ENCODE measurements at regions not wholly inside any gene's neighbourhood (a gene's known extent, or its start where the extent isn't known, plus 50 kb on each side); places are given as distances from the start of the nearest gene placed in this dataset.

GRCh38 chr11:95339086-95339901 lies 108.3 kb upstream of the SESN3 start:
- DNase-seq = no peak
- Histone ChIP-seq H3K4me1 (ENCODE audit: control insufficient read depth, insufficient read depth, low read length) (peaks cover 14% of the 10 kb centered on the region), H3K9me3 (ENCODE audit: control insufficient read depth, low read length) (no peaks in the 10 kb centered on the region), H3K27ac (ENCODE audit: low read length) (peak overlapping the region; percentile 43), H3K27me3 (ENCODE audit: control insufficient read depth, insufficient read depth) (no peaks in the 10 kb centered on the region), H3K4me3 (ENCODE audit: low read length) (no peak overlapping the region)
- no peak for ATAC-seq
- intact Hi-C loops (cut with DNase I) = loop anchor here in 1 of 4 donors (10.0 kb wide), 1 partner anchor 104 kb away; the partner anchor contains the start of gene SESN3
- WGBS = 34% methylated on average over 4 of the region's 4 CpGs

- H3K4me3 ChIP-seq (ENCODE audit: low read length) = no peak overlapping the region
- WGBS = 16% methylated on average over 4 of the region's 4 CpGs
- H3K27me3 ChIP-seq (ENCODE audit: control insufficient read depth, insufficient read depth) = no peaks in the 10 kb centered on the region
- intact Hi-C loops (cut with DNase I) = loop anchor here in 1 of 4 donors (10.0 kb wide), 1 partner anchor 104 kb away; the partner anchor contains the start of gene SESN3
- H3K27ac ChIP-seq (ENCODE audit: low read length) = peak overlapping the region; percentile 43
- H3K9me3 ChIP-seq (ENCODE audit: control insufficient read depth, low read length) = no peaks in the 10 kb centered on the region
- ATAC-seq (peak; percentile 90 to 92), DNase-seq (peak; percentile 72 to 81 (median 79))
- H3K4me1 ChIP-seq (ENCODE audit: control insufficient read depth, insufficient read depth, low read length) = peaks cover 14% of the 10 kb centered on the region
Observed at GRCh38 chr11:95338430-95338991, 107.5 kb upstream of the SESN3 start.

- Histone ChIP-seq H3K4me1 (ENCODE audit: control insufficient read depth, insufficient read depth, low read length) (peaks cover 14% of the 10 kb centered on the region), H3K4me3 (ENCODE audit: low read length) (no peak overlapping the region), H3K27me3 (ENCODE audit: control insufficient read depth, insufficient read depth) (no peaks in the 10 kb centered on the region), H3K9me3 (ENCODE audit: control insufficient read depth, low read length) (no peaks in the 10 kb centered on the region), H3K27ac (ENCODE audit: low read length) (peak overlapping the region; percentile 43)
- DNase-seq (no peak), ATAC-seq (peak; percentile 4 to 21)
- intact Hi-C loops (cut with DNase I) = loop anchor here in 1 of 4 donors (10.0 kb wide), 1 partner anchor 103 kb away; the partner anchor contains the start of gene SESN3
- WGBS = 56% methylated on average over 2 of the region's 2 CpGs
Observed at GRCh38 chr11:95337972-95338429, 107.0 kb upstream of the SESN3 start.

GRCh38 chr11:95337175-95337957 lies 106.4 kb upstream of the SESN3 start:
- H3K9me3 ChIP-seq (ENCODE audit: control insufficient read depth, low read length) = no peaks in the 10 kb centered on the region
- H3K27ac ChIP-seq (ENCODE audit: low read length) = peak overlapping the region; percentile 43
- 17% methylated on average over 14 of the region's 14 CpGs for WGBS
- no peaks in the 10 kb centered on the region for H3K27me3 ChIP-seq (ENCODE audit: control insufficient read depth, insufficient read depth)
- DNase-seq (peak; percentile 71 to 93 (median 89)), ATAC-seq (peak; percentile 75 to 83)
- peaks cover 14% of the 10 kb centered on the region for H3K4me1 ChIP-seq (ENCODE audit: control insufficient read depth, insufficient read depth, low read length)
- H3K4me3 ChIP-seq (ENCODE audit: low read length) = peak overlapping the region; percentile 7
- intact Hi-C loops (cut with DNase I) = loop anchor here in 1 of 4 donors (10.0 kb wide), 1 partner anchor 103 kb away; the partner anchor contains the start of gene SESN3

- peaks cover 14% of the 10 kb centered on the region for H3K4me1 ChIP-seq (ENCODE audit: control insufficient read depth, insufficient read depth, low read length)
- WGBS = 95% methylated on average over 3 of the region's 3 CpGs
- no peaks in the 10 kb centered on the region for H3K9me3 ChIP-seq (ENCODE audit: control insufficient read depth, low read length)
- intact Hi-C loops (cut with DNase I) = loop anchor here in 1 of 4 donors (10.0 kb wide), 1 partner anchor 101 kb away; the partner anchor contains the start of gene SESN3
- H3K27ac ChIP-seq (ENCODE audit: low read length) = no peak overlapping the region
- no peak for DNase-seq
- no peaks in the 10 kb centered on the region for H3K27me3 ChIP-seq (ENCODE audit: control insufficient read depth, insufficient read depth)
- ATAC-seq = no peak
- H3K4me3 ChIP-seq (ENCODE audit: low read length) = no peak overlapping the region
Observed at GRCh38 chr11:95335989-95336388, 105.0 kb upstream of the SESN3 start.

GRCh38 chr11:95331161-95331560 lies 100.2 kb upstream of the SESN3 start:
- no peaks in the 10 kb centered on the region for H3K9me3 ChIP-seq (ENCODE audit: control insufficient read depth, low read length)
- intact Hi-C loops (cut with DNase I) = loop anchor here in 1 of 4 donors (10.0 kb wide), 1 partner anchor 96 kb away; the partner anchor contains the start of gene SESN3
- WGBS = 71% methylated on average over 1 of the region's 1 CpG

GRCh38 chr11:95330302-95330701 lies 99.3 kb upstream of the SESN3 start:
- WGBS = 77% methylated on average over 1 of the region's 1 CpG
- H3K4me3 ChIP-seq (ENCODE audit: low read length) = no peak overlapping the region
- no peaks in the 10 kb centered on the region for H3K9me3 ChIP-seq (ENCODE audit: control insufficient read depth, low read length)
- intact Hi-C loops (cut with DNase I) = loop anchor here in 1 of 4 donors (10.0 kb wide), 1 partner anchor 96 kb away; the partner anchor contains the start of gene SESN3
- H3K27ac ChIP-seq (ENCODE audit: low read length) = no peak overlapping the region
- ATAC-seq (no peak), DNase-seq (no peak)
- H3K4me1 ChIP-seq (ENCODE audit: control insufficient read depth, insufficient read depth, low read length) = no peaks in the 10 kb centered on the region
- H3K27me3 ChIP-seq (ENCODE audit: control insufficient read depth, insufficient read depth) = no peaks in the 10 kb centered on the region

More at GRCh38 chr11:95331161-95331560, 100.2 kb upstream of the SESN3 start:
- Histone ChIP-seq H3K4me3 (ENCODE audit: low read length) (no peak overlapping the region), H3K4me1 (ENCODE audit: control insufficient read depth, insufficient read depth, low read length) (no peaks in the 10 kb centered on the region), H3K27ac (ENCODE audit: low read length) (no peak overlapping the region), H3K27me3 (ENCODE audit: control insufficient read depth, insufficient read depth) (no peaks in the 10 kb centered on the region)
- ATAC-seq (no peak), DNase-seq (no peak)

GRCh38 chr11:95327273-95327948 lies 96.4 kb upstream of the SESN3 start:
- Histone ChIP-seq H3K4me3 (ENCODE audit: low read length) (no peak overlapping the region), H3K27me3 (ENCODE audit: control insufficient read depth, insufficient read depth) (no peaks in the 10 kb centered on the region), H3K27ac (ENCODE audit: low read length) (no peak overlapping the region), H3K9me3 (ENCODE audit: control insufficient read depth, low read length) (no peaks in the 10 kb centered on the region), H3K4me1 (ENCODE audit: control insufficient read depth, insufficient read depth, low read length) (no peaks in the 10 kb centered on the region)
- intact Hi-C loops (cut with DNase I) = no loop called here
- no peak for DNase-seq
- whole genome bisulfite sequencing = 59% methylated on average over 2 of the region's 2 CpGs
- ATAC-seq = no peak

GRCh38 chr11:95325777-95326258 lies 94.8 kb upstream of the SESN3 start:
- intact Hi-C loops (cut with DNase I) = no loop called here
- H3K27ac ChIP-seq (ENCODE audit: low read length) = no peak overlapping the region
- H3K27me3 ChIP-seq (ENCODE audit: control insufficient read depth, insufficient read depth) = no peaks in the 10 kb centered on the region
- WGBS = 78% methylated on average over 8 of the region's 8 CpGs
- H3K4me1 ChIP-seq (ENCODE audit: control insufficient read depth, insufficient read depth, low read length) = no peaks in the 10 kb centered on the region
- no peak overlapping the region for H3K4me3 ChIP-seq (ENCODE audit: low read length)
- no peaks in the 10 kb centered on the region for H3K9me3 ChIP-seq (ENCODE audit: control insufficient read depth, low read length)
- DNase-seq (no peak), ATAC-seq (peak in 1 of 2 donors; percentile 13)

- H3K27me3 ChIP-seq (ENCODE audit: control insufficient read depth, insufficient read depth) = no peaks in the 10 kb centered on the region
- 86% methylated on average over 1 of the region's 1 CpG for WGBS
- no peak overlapping the region for H3K27ac ChIP-seq (ENCODE audit: low read length)
- intact Hi-C loops (cut with DNase I) = no loop called here
- H3K4me3 ChIP-seq (ENCODE audit: low read length) = no peak overlapping the region
- DNase-seq (no peak), ATAC-seq (no peak)
- H3K9me3 ChIP-seq (ENCODE audit: control insufficient read depth, low read length) = no peaks in the 10 kb centered on the region
- H3K4me1 ChIP-seq (ENCODE audit: control insufficient read depth, insufficient read depth, low read length) = no peaks in the 10 kb centered on the region
Observed at GRCh38 chr11:95324826-95325225, 93.8 kb upstream of the SESN3 start.
